A549 (cell line): ENCODE measurements at regions not wholly inside any gene's neighbourhood (a gene's known extent, or its start where the extent isn't known, plus 50 kb on each side); places are given as distances from the start of the nearest gene placed in this dataset.
"Not testable (repeated sequence)": the region's sequence is repeated elsewhere in the genome, so short reads cannot be mapped to it uniquely, and the experiment has no call there.

Experiments used
- EHF ChIP-seq: fragments of 250-450 bp; sonication (Bioruptor Pico); IDR thresholded peaks from 2 replicates; pipeline ENCODE4 v1.5.0; 2020; ENCODE audit warnings: mild to moderate bottlenecking
- EHMT2 ChIP-seq: fragments of 200-600 bp; sonication (generic); IDR thresholded peaks from 2 replicates; pipeline ENCODE4 v1.6.1; 2016; ENCODE audit warnings: antibody characterized with exemption, low read depth, mild to moderate bottlenecking, moderate library complexity
- EP300 ChIP-seq, 2 experiments: fragments of >200 bp; sonication (Bioruptor Twin); formaldehyde crosslinking; IDR thresholded peaks; 2 replicates in 1 of 2; 3 replicates in 1 of 2; pipeline ENCODE4 v1.6.1; 2016 to 2017
- JUN ChIP-seq, 2 experiments: fragments of >200 bp; sonication (Bioruptor Twin); formaldehyde crosslinking; IDR thresholded peaks; 2 replicates in 1 of 2; 3 replicates in 1 of 2; pipeline ENCODE4 v1.6.1; 2016 to 2017
- MAFK ChIP-seq: fragments of 450-650 bp; IDR thresholded peaks from 2 replicates; pipeline ENCODE4 v1.6.1; 2014; ENCODE audit not compliant: partially characterized antibody
- MYC ChIP-seq: IDR thresholded peaks from 2 replicates; pipeline ENCODE4 v1.6.1; 2012; ENCODE audit warnings: mild to moderate bottlenecking, inconsistent platforms, low read length, improper control_type of control experiment, borderline replicate concordance
- NR3C1 ChIP-seq: fragments of >200 bp; sonication (Bioruptor Twin); formaldehyde crosslinking; IDR thresholded peaks from 3 replicates; pipeline ENCODE4 v1.6.1; 2017
- POLR2A ChIP-seq: IDR thresholded peaks from 2 replicates; pipeline ENCODE4 v1.6.1; 2012; ENCODE audit warnings: mild to moderate bottlenecking, low read length
- RAD21 ChIP-seq, 2 experiments: fragments of >200 bp in 1 of 2; sonication (Bioruptor Twin) in 1 of 2; formaldehyde crosslinking in 1 of 2; IDR thresholded peaks in 1 of 2; conservative IDR thresholded peaks in 1 of 2; 2 replicates in 1 of 2; 3 replicates in 1 of 2; pipeline ENCODE4 v1.6.1; 2012 to 2018; ENCODE audit warnings: inconsistent platforms in 1 of 2
- REST ChIP-seq: fragments of 200-600 bp; sonication (generic); IDR thresholded peaks from 2 replicates; pipeline ENCODE4 v1.6.1; 2016; ENCODE audit warnings: antibody characterized with exemption, mild to moderate bottlenecking, moderate library complexity
- SMC3 ChIP-seq: fragments of >200 bp; sonication (Bioruptor Twin); formaldehyde crosslinking; IDR thresholded peaks from 3 replicates; pipeline ENCODE4 v1.6.1; 2018; ENCODE audit warnings: inconsistent platforms
- TF ChIP-seq, protein P1 (sequence below): fragments of >200 bp; sonication (Bioruptor Twin); formaldehyde crosslinking; IDR thresholded peaks from 3 replicates; pipeline ENCODE4 v1.5.1; 2016
- TF ChIP-seq, protein P2 (sequence below): IDR thresholded peaks from 2 replicates; pipeline ENCODE4 v1.6.1; 2012

DNA sequence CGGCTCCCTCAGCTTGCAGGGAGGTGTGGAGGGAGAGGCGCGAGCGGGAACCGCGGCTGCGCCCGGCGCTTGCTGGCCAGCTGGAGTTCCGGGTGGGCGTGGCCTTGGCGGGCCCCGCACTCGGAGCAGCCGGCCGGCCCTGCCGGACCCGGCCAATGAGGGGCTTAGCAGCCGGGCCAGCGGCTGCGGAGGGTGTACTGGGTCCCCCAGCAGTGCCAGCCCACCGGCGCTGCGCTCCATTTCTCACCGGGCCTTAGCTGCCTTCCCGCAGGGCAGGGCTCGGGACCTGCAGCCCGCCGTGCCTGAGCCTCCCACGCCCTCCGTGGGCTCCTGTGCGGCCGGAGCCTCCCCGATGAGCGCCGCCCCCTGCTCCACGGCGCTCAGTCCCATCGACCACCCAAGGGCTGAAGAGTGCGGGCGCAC is 206.0 kb downstream of the ZWINT start:
- TF ChIP-seq RAD21 (conservative IDR thresholded peaks at IDR 0.05 in 1 of 2, IDR thresholded peaks at IDR 0.05 in 1 of 2); MYC; POLR2A; SMC3; EP300 (IDR thresholded peaks at IDR 0.05); EHF (CRISPR knock-in tag); REST; JUN (IDR thresholded peaks at IDR 0.05); NR3C1; MAFK; EHMT2: not testable (repeated sequence)
- TF ChIP-seq, protein P1, sequence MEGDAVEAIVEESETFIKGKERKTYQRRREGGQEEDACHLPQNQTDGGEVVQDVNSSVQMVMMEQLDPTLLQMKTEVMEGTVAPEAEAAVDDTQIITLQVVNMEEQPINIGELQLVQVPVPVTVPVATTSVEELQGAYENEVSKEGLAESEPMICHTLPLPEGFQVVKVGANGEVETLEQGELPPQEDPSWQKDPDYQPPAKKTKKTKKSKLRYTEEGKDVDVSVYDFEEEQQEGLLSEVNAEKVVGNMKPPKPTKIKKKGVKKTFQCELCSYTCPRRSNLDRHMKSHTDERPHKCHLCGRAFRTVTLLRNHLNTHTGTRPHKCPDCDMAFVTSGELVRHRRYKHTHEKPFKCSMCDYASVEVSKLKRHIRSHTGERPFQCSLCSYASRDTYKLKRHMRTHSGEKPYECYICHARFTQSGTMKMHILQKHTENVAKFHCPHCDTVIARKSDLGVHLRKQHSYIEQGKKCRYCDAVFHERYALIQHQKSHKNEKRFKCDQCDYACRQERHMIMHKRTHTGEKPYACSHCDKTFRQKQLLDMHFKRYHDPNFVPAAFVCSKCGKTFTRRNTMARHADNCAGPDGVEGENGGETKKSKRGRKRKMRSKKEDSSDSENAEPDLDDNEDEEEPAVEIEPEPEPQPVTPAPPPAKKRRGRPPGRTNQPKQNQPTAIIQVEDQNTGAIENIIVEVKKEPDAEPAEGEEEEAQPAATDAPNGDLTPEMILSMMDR: not testable (repeated sequence)
- TF ChIP-seq, protein P2, sequence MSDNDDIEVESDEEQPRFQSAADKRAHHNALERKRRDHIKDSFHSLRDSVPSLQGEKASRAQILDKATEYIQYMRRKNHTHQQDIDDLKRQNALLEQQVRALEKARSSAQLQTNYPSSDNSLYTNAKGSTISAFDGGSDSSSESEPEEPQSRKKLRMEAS: not testable (repeated sequence)
